Testis (tissue), 2 donors: ENCODE measurements at regions not wholly inside any gene's neighbourhood (a gene's known extent, or its start where the extent isn't known, plus 50 kb on each side); places are given as distances from the start of the nearest gene placed in this dataset.

ENCODE experiments used
- DNase-seq: peaks from one replicate; pipeline ENCODE4 v3.0.0-alpha.2; 2019
- H3K27ac ChIP-seq, 2 donors: fragments of 200-600 bp; sonication (generic); one replicate each; pipeline ENCODE4 v1.5.1; 2019
- H3K27me3 ChIP-seq: fragments of 200-600 bp; sonication (generic); one replicate; pipeline ENCODE4 v1.5.1; 2019
- H3K36me3 ChIP-seq: fragments of 200-600 bp; sonication (generic); one replicate; pipeline ENCODE4 v1.5.1; 2017; ENCODE audit warnings: low read depth; ENCODE audit errors: missing control alignments
- H3K4me1 ChIP-seq: fragments of 200-600 bp; sonication (generic); one replicate; pipeline ENCODE4 v1.5.1; 2019
- H3K4me3 ChIP-seq, 2 donors: fragments of 200-600 bp; sonication (generic); one replicate each; pipeline ENCODE4 v1.5.1; 2017 to 2019
- H3K9me3 ChIP-seq: fragments of 200-600 bp; sonication (generic); one replicate; pipeline ENCODE4 v1.5.1; 2017
- CTCF ChIP-seq, 3 experiments: fragments of 450-650 bp in 2 of 3; fragments of 200-600 bp in 1 of 3; sonication (generic) in 1 of 3; IDR thresholded peaks; one replicate each; pipeline ENCODE4 v1.5.1; 2016 to 2019; ENCODE audit warnings: antibody characterized with exemption in 3 of 3, mild to moderate bottlenecking in 2 of 3, moderate library complexity in 1 of 3
- POLR2A ChIP-seq: fragments of 450-650 bp; IDR thresholded peaks from one replicate; pipeline ENCODE4 v1.6.1; 2017; ENCODE audit warnings: antibody characterized with exemption, mild to moderate bottlenecking, moderate library complexity
- WGBS, 2 donors: methylation state at CpG; one replicate each; pipeline ENCODE4 v1.1.5; 2018; 5-methylcytosine and 5-hydroxymethylcytosine counted together
- intact Hi-C: fragments of 100-400 bp; cut with DNase I; formaldehyde crosslinking; loops from one replicate; pipeline ENCODE4 v1.15.1; 2023; ENCODE audit warnings: low total_unique reads
- microRNA-seq, 2 donors: library from miRNA; unstranded; fragments of <30 nt; microRNA quantifications; one replicate each; pipeline ENCODE4, GENCODE V29; 2016; ENCODE audit warnings: borderline number of aligned reads in 2 of 2, borderline replicate concordance in 1 of 2
- small RNA-seq, 2 donors: library from RNA; depleted of rRNA; stranded (forward); fragments of <200 nt; gene quantifications; one replicate each; pipeline ENCODE3, GENCODE V24; 2016

GRCh38 chr9:88934876-88935535, 56.3 kb upstream of the S1PR3 start:
- no peaks in the 10 kb centered on the region for H3K36me3 ChIP-seq
- no peak for DNase-seq
- no peaks in the 10 kb centered on the region for H3K4me1 ChIP-seq
- intact Hi-C loops: no loop called here
- whole genome bisulfite sequencing, 2 donors: 73 to 82% methylated on average over 5 of the region's 5 CpGs
- no peaks in the 10 kb centered on the region for H3K9me3 ChIP-seq
- no peak overlapping the region for H3K27ac ChIP-seq
- TF ChIP-seq CTCF (IDR thresholded peaks at IDR 0.05): no peak
- TF ChIP-seq POLR2A: no peak
- no peak overlapping the region for H3K4me3 ChIP-seq
- no peaks in the 10 kb centered on the region for H3K27me3 ChIP-seq

GRCh38 chr9:88936132-88936531, 55.1 kb upstream of the S1PR3 start:
- no peaks in the 10 kb centered on the region for H3K27me3 ChIP-seq
- DNase-seq: no peak
- H3K9me3 ChIP-seq: no peaks in the 10 kb centered on the region
- H3K4me1 ChIP-seq: no peaks in the 10 kb centered on the region
- H3K27ac ChIP-seq: no peak overlapping the region
- 67 to 79% methylated on average over 2 of the region's 2 CpGs for WGBS, 2 donors
- no peak for TF ChIP-seq CTCF (IDR thresholded peaks at IDR 0.05)
- TF ChIP-seq POLR2A: no peak
- no peak overlapping the region for H3K4me3 ChIP-seq
- no peaks in the 10 kb centered on the region for H3K36me3 ChIP-seq
- intact Hi-C loops: no loop called here

- Histone ChIP-seq H3K27ac (no peak overlapping the region), H3K4me1 (no peaks in the 10 kb centered on the region), H3K4me3 (no peak overlapping the region), H3K9me3 (no peaks in the 10 kb centered on the region), H3K27me3 (no peaks in the 10 kb centered on the region), H3K36me3 (no peaks in the 10 kb centered on the region)
- TF ChIP-seq POLR2A (no peak), CTCF (IDR thresholded peaks at IDR 0.05) (no peak)
- intact Hi-C loops: no loop called here
- 75 to 77% methylated on average over 5 of the region's 5 CpGs for WGBS, 2 donors
- no peak for DNase-seq
Observed at GRCh38 chr9:88936668-88937067, 54.6 kb upstream of the S1PR3 start.

GRCh38 chr9:88937248-88937647, 54.0 kb upstream of the S1PR3 start:
- no peaks in the 10 kb centered on the region for H3K36me3 ChIP-seq
- H3K4me1 ChIP-seq: no peaks in the 10 kb centered on the region
- no peak for DNase-seq
- no peak overlapping the region for H3K27ac ChIP-seq
- H3K4me3 ChIP-seq: no peak overlapping the region
- intact Hi-C loops: no loop called here
- no peaks in the 10 kb centered on the region for H3K27me3 ChIP-seq
- H3K9me3 ChIP-seq: no peaks in the 10 kb centered on the region
- no peak for TF ChIP-seq POLR2A
- 74 to 88% methylated on average over 3 of the region's 3 CpGs for WGBS, 2 donors

- 93 to 94% methylated on average over 4 of the region's 4 CpGs for WGBS, 2 donors
- no peak for TF ChIP-seq CTCF (IDR thresholded peaks at IDR 0.05)
- no peak for TF ChIP-seq POLR2A
- no peak for DNase-seq
- Histone ChIP-seq H3K4me3 (no peak overlapping the region), H3K9me3 (no peaks in the 10 kb centered on the region), H3K36me3 (no peaks in the 10 kb centered on the region), H3K27me3 (no peaks in the 10 kb centered on the region), H3K27ac (no peak overlapping the region), H3K4me1 (no peaks in the 10 kb centered on the region)
- intact Hi-C loops: no loop called here
Observed at GRCh38 chr9:88938189-88938588, 53.1 kb upstream of the S1PR3 start.

Small RNA genes in the stretch of these regions (microRNA-seq; reads per million reads assigned to microRNA genes)
- gene MIR4289: 0 reads per million in 2 donors

Small RNA genes in the stretch of these regions (small RNA-seq; reads per million reads assigned to genes)
- gene MIR4289: 0 to 0.09 reads per million in 2 donors
